ENCODE measurements at regions not wholly inside any gene's neighbourhood (a gene's known extent, or its start where the extent isn't known, plus 50 kb on each side); places are given as distances from the start of the nearest gene placed in this dataset.

DNA sequence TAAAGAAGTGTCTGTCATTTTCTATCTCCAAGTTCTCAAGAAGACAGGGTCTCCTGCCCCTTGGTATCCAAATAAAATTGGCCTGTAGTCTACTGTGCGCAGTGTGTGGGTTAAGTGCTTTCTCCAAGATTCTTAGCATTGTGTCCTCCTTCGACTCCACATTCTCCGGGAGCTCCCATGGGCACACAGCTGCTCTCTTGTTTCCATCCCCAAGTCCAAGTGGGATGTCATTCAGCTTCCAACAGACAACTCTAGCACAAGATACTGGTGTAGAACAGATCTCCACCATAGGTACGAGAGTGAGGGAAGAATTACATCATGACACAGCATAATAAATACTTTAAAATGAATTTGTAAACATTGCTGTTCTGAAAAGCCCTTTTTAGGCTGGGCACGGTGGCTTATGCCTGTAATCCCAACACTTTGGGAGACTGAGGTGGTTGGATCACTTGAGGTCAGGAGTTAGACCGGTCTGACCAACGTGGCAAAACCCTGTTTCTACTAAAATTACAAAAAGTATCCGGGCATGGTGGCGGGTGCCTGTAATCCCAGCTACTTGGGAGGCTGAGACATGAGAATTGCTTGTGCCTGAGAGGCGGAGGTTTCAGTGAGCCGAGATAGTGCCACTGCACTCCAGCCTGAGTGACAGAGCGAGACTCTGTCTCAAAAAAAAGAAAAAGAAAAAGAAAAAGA is 196.2 kb downstream of the C9orf152 start:
- TF ChIP-seq, protein P1, sequence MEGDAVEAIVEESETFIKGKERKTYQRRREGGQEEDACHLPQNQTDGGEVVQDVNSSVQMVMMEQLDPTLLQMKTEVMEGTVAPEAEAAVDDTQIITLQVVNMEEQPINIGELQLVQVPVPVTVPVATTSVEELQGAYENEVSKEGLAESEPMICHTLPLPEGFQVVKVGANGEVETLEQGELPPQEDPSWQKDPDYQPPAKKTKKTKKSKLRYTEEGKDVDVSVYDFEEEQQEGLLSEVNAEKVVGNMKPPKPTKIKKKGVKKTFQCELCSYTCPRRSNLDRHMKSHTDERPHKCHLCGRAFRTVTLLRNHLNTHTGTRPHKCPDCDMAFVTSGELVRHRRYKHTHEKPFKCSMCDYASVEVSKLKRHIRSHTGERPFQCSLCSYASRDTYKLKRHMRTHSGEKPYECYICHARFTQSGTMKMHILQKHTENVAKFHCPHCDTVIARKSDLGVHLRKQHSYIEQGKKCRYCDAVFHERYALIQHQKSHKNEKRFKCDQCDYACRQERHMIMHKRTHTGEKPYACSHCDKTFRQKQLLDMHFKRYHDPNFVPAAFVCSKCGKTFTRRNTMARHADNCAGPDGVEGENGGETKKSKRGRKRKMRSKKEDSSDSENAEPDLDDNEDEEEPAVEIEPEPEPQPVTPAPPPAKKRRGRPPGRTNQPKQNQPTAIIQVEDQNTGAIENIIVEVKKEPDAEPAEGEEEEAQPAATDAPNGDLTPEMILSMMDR (IDR thresholded peaks at IDR 0.05; ENCODE audit: insufficient read depth, low read depth, low read length): no peak
- TF ChIP-seq EZH2 (IDR thresholded peaks at IDR 0.05; ENCODE audit: insufficient read depth, low read length): no peak
